ENCODE measurements at regions not wholly inside any gene's neighbourhood (a gene's known extent, or its start where the extent isn't known, plus 50 kb on each side); places are given as distances from the start of the nearest gene placed in this dataset.
"Not testable (repeated sequence)": the region's sequence is repeated elsewhere in the genome, so short reads cannot be mapped to it uniquely, and the experiment has no call there.

DNA sequence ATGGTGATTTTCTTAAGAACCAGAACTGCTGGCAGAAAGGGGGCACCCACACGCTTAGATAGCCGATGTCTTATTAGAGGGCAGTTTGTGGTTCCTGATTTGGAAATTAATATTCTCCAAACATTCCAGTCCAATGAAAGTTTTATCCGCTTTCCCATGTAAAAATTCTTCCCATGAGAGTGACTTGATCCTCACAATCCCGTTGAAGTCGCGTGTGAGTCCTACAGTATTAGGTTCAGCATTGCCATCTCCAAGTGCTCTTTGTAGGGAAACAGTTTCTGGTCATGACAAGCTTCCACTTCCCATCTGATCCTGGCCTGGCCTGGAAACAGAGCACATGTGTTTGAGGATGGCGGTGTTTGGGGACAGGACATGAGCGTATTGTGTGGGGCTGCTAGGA lies 176.9 kb downstream of the ADRA2C start:
- not testable (repeated sequence) for TF ChIP-seq POLR2A, CTCF (IDR thresholded peaks at IDR 0.05)
